Mesothelial cell of epicardium (in vitro differentiated cells): ENCODE measurements at regions not wholly inside any gene's neighbourhood (a gene's known extent, or its start where the extent isn't known, plus 50 kb on each side); places are given as distances from the start of the nearest gene placed in this dataset.

Experiments used
- DNase-seq, 2 experiments: peaks; one replicate each; pipeline ENCODE4 v3.0.0; 2021; ENCODE audit warnings: low spot score in 2 of 2; ENCODE audit not compliant: unreplicated experiment in 2 of 2
- H3K27ac Mint-ChIP-seq: 2 replicates; pipeline ENCODE4 v1.8.0; 2021; ENCODE audit warnings: mixed read lengths
- H3K27me3 Mint-ChIP-seq: 2 replicates; pipeline ENCODE4 v1.8.0; 2021; ENCODE audit warnings: low read depth, mixed read lengths
- H3K36me3 Mint-ChIP-seq: 2 replicates; pipeline ENCODE4 v1.8.0; 2021; ENCODE audit warnings: mixed read lengths
- H3K4me1 Mint-ChIP-seq: 2 replicates; pipeline ENCODE4 v1.8.0; 2021; ENCODE audit warnings: mixed read lengths
- H3K4me3 Mint-ChIP-seq: 2 replicates; pipeline ENCODE4 v1.8.0; 2021; ENCODE audit warnings: mild to moderate bottlenecking, moderate library complexity, mixed read lengths
- H3K9me3 Mint-ChIP-seq: 2 replicates; pipeline ENCODE4 v1.8.0; 2021; ENCODE audit warnings: mixed read lengths
- CTCF ChIP-seq: fragments of 200-600 bp; sonication (generic); IDR thresholded peaks from one replicate; pipeline ENCODE4 v1.5.0; 2021; ENCODE audit warnings: antibody characterized with exemption; ENCODE audit not compliant: unreplicated experiment

- H3K4me1 Mint-ChIP-seq: no peaks in the 10 kb centered on the region
- peaks cover 8% of the 10 kb centered on the region for H3K9me3 Mint-ChIP-seq
- DNase-seq: no peak
- H3K36me3 Mint-ChIP-seq: no peaks in the 10 kb centered on the region
- no peak overlapping the region for H3K27ac Mint-ChIP-seq
- TF ChIP-seq CTCF: no peak
- H3K27me3 Mint-ChIP-seq: peaks cover 6% of the 10 kb centered on the region
- H3K4me3 Mint-ChIP-seq: no peak overlapping the region
These were observed 82.0 kb upstream of the OR5AK2 start for GRCh38 chr11:56906683-56907148.

DNA sequence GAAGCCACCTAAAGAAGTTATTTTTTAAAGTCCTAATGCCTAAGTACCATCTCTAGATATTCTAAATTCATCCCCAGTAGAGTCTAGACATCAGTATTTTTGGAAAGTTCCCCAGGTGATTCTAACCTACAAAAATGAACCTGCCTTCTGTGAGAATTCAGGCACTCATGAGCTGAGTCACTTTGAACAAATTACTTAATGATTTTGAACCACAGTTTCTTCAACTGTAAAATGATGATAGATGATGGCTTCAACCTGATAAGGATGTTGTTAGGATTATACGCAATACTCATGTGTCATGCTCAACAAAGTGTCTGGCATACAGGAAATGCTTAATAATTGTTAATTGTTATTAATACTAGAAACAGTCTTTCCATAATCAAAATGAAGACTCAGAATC is 82.8 kb upstream of the OR5AK2 start:
- no peak for DNase-seq
- TF ChIP-seq CTCF: no peak
- H3K4me1 Mint-ChIP-seq: no peaks in the 10 kb centered on the region
- no peak overlapping the region for H3K27ac Mint-ChIP-seq
- no peak overlapping the region for H3K4me3 Mint-ChIP-seq
- peaks cover 6% of the 10 kb centered on the region for H3K27me3 Mint-ChIP-seq
- H3K9me3 Mint-ChIP-seq: peaks cover 1% of the 10 kb centered on the region
- H3K36me3 Mint-ChIP-seq: no peaks in the 10 kb centered on the region

- no peaks in the 10 kb centered on the region for H3K4me1 Mint-ChIP-seq
- H3K27ac Mint-ChIP-seq: no peak overlapping the region
- H3K9me3 Mint-ChIP-seq: no peaks in the 10 kb centered on the region
- no peak for DNase-seq
- H3K27me3 Mint-ChIP-seq: peaks cover 6% of the 10 kb centered on the region
- H3K4me3 Mint-ChIP-seq: no peak overlapping the region
- no peaks in the 10 kb centered on the region for H3K36me3 Mint-ChIP-seq
- no peak for TF ChIP-seq CTCF
These were observed 83.3 kb upstream of the OR5AK2 start for GRCh38 chr11:56905442-56905841.

DNA sequence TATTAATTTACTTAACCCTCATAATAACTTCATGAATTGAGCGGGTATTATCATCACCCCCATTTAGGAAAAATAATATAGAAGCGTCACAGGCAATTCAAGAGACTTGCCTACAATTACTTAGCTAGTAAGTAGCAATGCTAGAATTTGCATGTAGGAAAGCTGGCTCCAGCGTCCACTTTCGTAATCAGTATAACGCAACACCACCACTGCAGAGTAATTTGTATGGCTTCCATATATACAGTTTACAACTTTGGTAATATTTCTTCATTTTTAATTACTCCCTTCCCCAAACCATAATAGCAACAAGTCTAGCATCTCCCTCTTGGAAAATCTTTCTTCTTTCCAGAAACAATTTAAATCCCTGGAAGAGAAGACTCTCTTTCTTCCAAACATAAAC is 89.9 kb upstream of the OR5AK2 start:
- TF ChIP-seq CTCF: no peak
- Mint-ChIP-seq H3K9me3 (no peaks in the 10 kb centered on the region), H3K27ac (no peak overlapping the region), H3K36me3 (no peaks in the 10 kb centered on the region), H3K27me3 (peaks cover 12% of the 10 kb centered on the region), H3K4me3 (no peak overlapping the region), H3K4me1 (no peaks in the 10 kb centered on the region)
- no peak for DNase-seq

DNA sequence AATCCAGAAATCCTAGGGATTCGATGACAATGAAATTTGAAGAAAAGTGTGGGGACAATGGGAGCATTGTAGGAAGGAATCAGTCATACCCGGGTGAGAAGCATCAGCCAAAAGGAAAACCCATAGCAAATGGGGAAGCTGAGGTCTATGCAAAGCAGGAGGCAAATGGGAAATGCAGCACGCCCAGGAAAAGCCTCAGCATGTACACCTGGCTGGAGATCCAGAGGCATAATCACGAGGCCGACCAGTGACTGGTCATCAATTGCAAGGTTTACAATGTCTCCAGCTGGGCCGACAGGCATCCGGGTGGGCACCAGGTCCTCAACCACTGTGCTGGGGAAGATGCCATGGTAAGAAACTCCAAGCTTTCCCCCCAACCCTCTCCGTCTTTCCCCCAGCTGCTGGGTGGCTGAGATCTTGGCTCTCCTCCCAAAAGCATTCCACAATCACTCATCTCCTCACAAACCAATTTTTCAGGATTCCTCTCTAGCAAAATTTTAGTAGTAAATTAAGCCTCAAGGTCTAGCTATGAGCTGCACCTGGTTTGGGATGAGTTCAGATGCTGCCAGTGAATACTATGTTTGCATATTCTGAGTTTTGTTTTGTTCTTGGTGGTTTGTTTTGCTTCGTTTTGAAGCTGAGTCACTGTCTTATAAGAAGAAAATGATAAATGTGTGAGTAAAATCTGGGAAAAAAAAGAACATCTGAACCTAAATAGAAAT is 98.0 kb upstream of the OR5AK2 start:
- Mint-ChIP-seq H3K4me1 (no peaks in the 10 kb centered on the region), H3K36me3 (no peaks in the 10 kb centered on the region), H3K4me3 (no peak overlapping the region), H3K27ac (no peak overlapping the region), H3K9me3 (no peaks in the 10 kb centered on the region), H3K27me3 (peaks cover 19% of the 10 kb centered on the region)
- DNase-seq: no peak
- TF ChIP-seq CTCF: no peak

GRCh38 chr11:56889986-56890385 is 98.7 kb upstream of the OR5AK2 start:
- peaks cover 5% of the 10 kb centered on the region for H3K4me1 Mint-ChIP-seq
- no peak overlapping the region for H3K4me3 Mint-ChIP-seq
- H3K27me3 Mint-ChIP-seq: peaks cover 16% of the 10 kb centered on the region
- H3K27ac Mint-ChIP-seq: no peak overlapping the region
- no peak for DNase-seq
- no peaks in the 10 kb centered on the region for H3K36me3 Mint-ChIP-seq
- TF ChIP-seq CTCF: no peak
- H3K9me3 Mint-ChIP-seq: no peaks in the 10 kb centered on the region
